Body of pancreas (tissue), 4 donors: ENCODE measurements at regions not wholly inside any gene's neighbourhood (a gene's known extent, or its start where the extent isn't known, plus 50 kb on each side); places are given as distances from the start of the nearest gene placed in this dataset.

Experiments used
- CTCF ChIP-seq, 7 experiments: fragments of 450-650 bp in 4 of 7; fragments of 200-600 bp in 3 of 7; sonication (generic) in 3 of 7; IDR thresholded peaks; one replicate each; pipeline ENCODE4 v1.5.1; 2016 to 2019; ENCODE audit warnings: antibody characterized with exemption in 7 of 7
- POLR2A ChIP-seq, 3 donors: fragments of 450-650 bp; IDR thresholded peaks; one replicate each; pipeline ENCODE4 v1.6.1; 2016; ENCODE audit warnings: antibody characterized with exemption in 3 of 3, mild to moderate bottlenecking in 2 of 3

- TF ChIP-seq CTCF (IDR thresholded peaks at IDR 0.05) (no peak), POLR2A (IDR thresholded peaks at IDR 0.05) (no peak)
These were observed 278.2 kb downstream of the TFAP2A start for GRCh38 chr6:10136636-10137035.
